GM23338 (cell line): ENCODE measurements at regions not wholly inside any gene's neighbourhood (a gene's known extent, or its start where the extent isn't known, plus 50 kb on each side); places are given as distances from the start of the nearest gene placed in this dataset.
"Not testable (repeated sequence)": the region's sequence is repeated elsewhere in the genome, so short reads cannot be mapped to it uniquely, and the experiment has no call there.

Experiments
- ATAC-seq: fragments of 200-7000 bp; cut with Tn5 transposase; 3 replicates; pipeline ENCODE4 v1.9.1; 2020
- DNase-seq: peaks from one replicate; pipeline ENCODE4 v3.0.0-alpha.2; 2015; ENCODE audit warnings: low spot score
- H2AFZ ChIP-seq: fragments of 200-600 bp; sonication (generic); 2 replicates; pipeline ENCODE4 v1.8.0; 2016; ENCODE audit warnings: antibody characterized with exemption, mild to moderate bottlenecking, moderate library complexity
- H3F3A ChIP-seq: fragments of 200-600 bp; sonication (generic); replicated peaks from 2 replicates; pipeline ENCODE4 v1.8.0; 2017; ENCODE audit warnings: antibody characterized with exemption, mixed run types, low read depth
- H3K27ac ChIP-seq: fragments of 200-600 bp; sonication (generic); 2 replicates; pipeline ENCODE4 v1.6.1; 2016; ENCODE audit warnings: low read depth
- H3K27me3 ChIP-seq: fragments of 200-600 bp; sonication (generic); 2 replicates; pipeline ENCODE4 v1.8.0; 2016; ENCODE audit warnings: mild to moderate bottlenecking, mixed run types, moderate library complexity; ENCODE audit not compliant: insufficient read depth
- H3K36me3 ChIP-seq: fragments of 200-600 bp; sonication (generic); 2 replicates; pipeline ENCODE4 v1.8.0; 2016; ENCODE audit warnings: mild to moderate bottlenecking; ENCODE audit not compliant: insufficient read depth
- H3K4me1 ChIP-seq: fragments of 200-600 bp; sonication (generic); 2 replicates; pipeline ENCODE4 v1.8.0; 2016; ENCODE audit warnings: mild to moderate bottlenecking, moderate library complexity; ENCODE audit not compliant: insufficient read depth
- H3K4me2 ChIP-seq: fragments of 200-600 bp; sonication (generic); 2 replicates; pipeline ENCODE4 v1.7.1; 2017; ENCODE audit warnings: mixed run types
- H3K4me3 ChIP-seq: fragments of 200-600 bp; sonication (generic); 2 replicates; pipeline ENCODE4 v1.6.1; 2016; ENCODE audit warnings: mixed run types
- H3K79me2 ChIP-seq: fragments of 200-600 bp; sonication (generic); replicated peaks from 2 replicates; pipeline ENCODE4 v1.8.0; 2017; ENCODE audit warnings: mild to moderate bottlenecking; ENCODE audit not compliant: insufficient read depth
- H3K9me2 ChIP-seq: fragments of 200-600 bp; sonication (generic); 2 replicates; pipeline ENCODE4 v1.8.0; 2017; ENCODE audit not compliant: insufficient read depth
- H4K20me1 ChIP-seq: fragments of 200-600 bp; sonication (generic); replicated peaks from 2 replicates; pipeline ENCODE4 v1.8.0; 2017; ENCODE audit warnings: mild to moderate bottlenecking; ENCODE audit not compliant: insufficient read depth
- H3K27ac Mint-ChIP-seq: 2 replicates; pipeline ENCODE4 v1.8.0; 2020; ENCODE audit warnings: inconsistent platforms, mild to moderate bottlenecking, moderate library complexity, mixed read lengths
- H3K27me3 Mint-ChIP-seq: 3 replicates; pipeline ENCODE4 v1.8.0; 2022; ENCODE audit warnings: low read depth, mild to moderate bottlenecking, moderate library complexity, mixed read lengths, inconsistent platforms; ENCODE audit not compliant: insufficient read depth, poor library complexity
- H3K36me3 Mint-ChIP-seq: 3 replicates; pipeline ENCODE4 v1.8.0; 2021; ENCODE audit warnings: low read depth, mild to moderate bottlenecking, inconsistent platforms, moderate library complexity, mixed read lengths
- H3K4me1 Mint-ChIP-seq: 3 replicates; pipeline ENCODE4 v1.8.0; 2020; ENCODE audit warnings: mild to moderate bottlenecking, inconsistent platforms, mixed read lengths
- H3K4me3 Mint-ChIP-seq: 3 replicates; pipeline ENCODE4 v1.8.0; 2021; ENCODE audit warnings: moderate library complexity, mild to moderate bottlenecking, inconsistent platforms, mixed read lengths
- H3K9me3 Mint-ChIP-seq: 3 replicates; pipeline ENCODE4 v1.8.0; 2020; ENCODE audit warnings: moderate library complexity, mild to moderate bottlenecking, inconsistent platforms, mixed read lengths
- CREB1 ChIP-seq: fragments of 250-450 bp; sonication (Bioruptor Pico); IDR thresholded peaks from 2 replicates; pipeline ENCODE4 v1.5.0; 2020; ENCODE audit warnings: low read depth, mild to moderate bottlenecking, moderate library complexity
- EZH2 ChIP-seq: fragments of 200-600 bp; sonication (generic); IDR thresholded peaks from one replicate; pipeline ENCODE4 v1.8.0; 2017; ENCODE audit warnings: antibody characterized with exemption, mild to moderate bottlenecking, low read depth; ENCODE audit not compliant: unreplicated experiment
- EZH2phosphoT487 ChIP-seq: fragments of 200-600 bp; sonication (generic); IDR thresholded peaks from one replicate; pipeline ENCODE4 v1.8.1; 2018; ENCODE audit warnings: antibody characterized with exemption; ENCODE audit not compliant: unreplicated experiment
- JUNB ChIP-seq: IDR thresholded peaks from one replicate; pipeline ENCODE4 v1.6.1; 2016; ENCODE audit warnings: antibody characterized with exemption; ENCODE audit not compliant: unreplicated experiment
- ZNF462 ChIP-seq: fragments of 250-450 bp; sonication (Bioruptor Pico); IDR thresholded peaks from 2 replicates; pipeline ENCODE4 v1.5.0; 2020; ENCODE audit warnings: mild to moderate bottlenecking, moderate library complexity

- no peaks in the 10 kb centered on the region for H3F3A ChIP-seq
- no peaks in the 10 kb centered on the region for H3K4me1 Mint-ChIP-seq
- H3K36me3 ChIP-seq, result no peaks in the 10 kb centered on the region
- no peaks in the 10 kb centered on the region for H3K79me2 ChIP-seq
- no peaks in the 10 kb centered on the region for H3K9me2 ChIP-seq
- DNase-seq (no peak), ATAC-seq (no peak)
- no peak overlapping the region for H3K27ac ChIP-seq
- H3K4me3 ChIP-seq, result no peak overlapping the region
- H3K27ac Mint-ChIP-seq, result no peak overlapping the region
- peaks cover 9% of the 10 kb centered on the region; the same call in 2 of the 3 replicates for H3K9me3 Mint-ChIP-seq
- H3K4me3 Mint-ChIP-seq, result no peak overlapping the region
- no peaks in the 10 kb centered on the region for H3K27me3 ChIP-seq
- H2AFZ ChIP-seq, result no peak overlapping the region
- H4K20me1 ChIP-seq, result no peaks in the 10 kb centered on the region
- H3K4me1 ChIP-seq, result no peaks in the 10 kb centered on the region
- TF ChIP-seq EZH2phosphoT487, result no peak
- no peak for TF ChIP-seq ZNF462 (CRISPR knock-in tag)
- TF ChIP-seq EZH2, result no peak
- TF ChIP-seq JUNB, result no peak
- TF ChIP-seq CREB1 (CRISPR knock-in tag), result no peak
- H3K36me3 Mint-ChIP-seq, result peaks cover 5% of the 10 kb centered on the region; the same call in 2 of the 3 replicates
- H3K4me2 ChIP-seq, result no peak overlapping the region
- peaks cover 2% of the 10 kb centered on the region for H3K27me3 Mint-ChIP-seq
Observed at GRCh38 chr10:25869609-25870008, 64.4 kb upstream of the MYO3A start.

DNA sequence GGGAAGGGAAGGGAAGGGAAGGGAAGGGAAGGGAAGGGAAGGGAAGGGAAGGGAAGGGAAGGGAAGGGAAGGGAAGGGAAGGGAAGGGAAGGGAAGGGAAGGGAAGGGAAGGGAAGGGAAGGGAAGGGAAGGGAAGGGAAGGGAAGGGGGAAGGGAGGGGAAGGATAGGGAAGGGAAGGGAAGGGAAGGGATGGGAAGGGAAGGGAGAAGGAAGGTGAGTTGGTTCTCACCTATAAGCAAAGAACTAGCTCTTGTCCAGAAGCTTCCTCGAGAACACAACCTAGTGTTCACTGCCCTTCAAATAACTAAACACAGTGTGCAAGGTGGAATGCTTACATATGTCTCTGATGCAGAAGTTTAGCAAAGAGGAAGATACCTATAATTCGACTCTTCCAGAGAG, 59.6 kb upstream of the MYO3A start:
- H3K4me3 ChIP-seq, ATAC-seq, H3K4me2 ChIP-seq, H3K9me2 ChIP-seq, H3K4me1 ChIP-seq, H3K4me1 Mint-ChIP-seq, H3K27me3 ChIP-seq, H3K27me3 Mint-ChIP-seq, H3K4me3 Mint-ChIP-seq, H3K36me3 Mint-ChIP-seq, H3K27ac ChIP-seq, H3K27ac Mint-ChIP-seq, H4K20me1 ChIP-seq, H3K36me3 ChIP-seq, H3K9me3 Mint-ChIP-seq, H3F3A ChIP-seq, DNase-seq, H3K79me2 ChIP-seq: not testable (repeated sequence)
- peak overlapping the region; percentile 0; the same call in 1 of the 2 replicates for H2AFZ ChIP-seq
